ENCODE measurements at regions not wholly inside any gene's neighbourhood (a gene's known extent, or its start where the extent isn't known, plus 50 kb on each side); places are given as distances from the start of the nearest gene placed in this dataset.
"Not testable (repeated sequence)": the region's sequence is repeated elsewhere in the genome, so short reads cannot be mapped to it uniquely, and the experiment has no call there.

DNA sequence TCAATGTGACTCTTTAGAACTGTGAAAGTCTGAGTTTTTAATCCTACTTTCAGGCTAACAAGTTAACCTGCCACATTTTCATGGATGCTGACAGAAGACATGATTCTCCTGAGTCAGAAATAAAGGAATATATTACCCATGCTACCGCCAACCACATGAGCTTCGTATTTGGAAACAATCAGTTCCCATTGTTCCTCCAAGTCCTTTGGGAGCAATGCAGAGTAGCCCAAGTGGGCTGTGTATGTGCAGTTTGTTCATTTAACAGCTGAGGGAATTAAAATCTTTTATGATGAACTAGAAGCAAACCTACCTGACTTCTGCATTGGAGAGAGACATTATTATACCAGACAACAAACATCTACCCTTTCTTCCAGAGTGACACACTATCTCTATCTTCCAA is 169.3 kb upstream of the BET1 start:
- no peak for DNase-seq (ENCODE audit: low read depth in 3 of 3, low spot score in 1 of 3)

DNA sequence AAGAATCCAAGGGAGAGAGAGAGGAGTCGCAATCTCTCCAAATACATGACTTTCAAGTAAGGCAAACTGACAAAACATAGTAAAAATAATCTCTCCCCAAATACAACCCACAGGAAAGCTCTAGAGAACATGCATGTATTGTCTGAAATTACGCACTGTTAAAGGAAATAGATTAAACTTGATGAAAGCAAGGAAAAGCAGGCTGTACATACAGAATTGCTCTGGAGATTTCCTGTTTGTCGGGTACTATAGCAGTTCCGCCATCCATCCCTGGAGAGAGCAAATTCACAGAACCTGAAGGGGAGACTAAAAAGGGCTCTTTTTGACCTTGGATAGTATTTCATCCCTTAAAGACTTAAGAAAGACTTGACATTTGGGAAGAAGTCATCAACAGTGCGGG is 170.2 kb upstream of the BET1 start:
- no peak for DNase-seq (ENCODE audit: low read depth in 3 of 3, low spot score in 1 of 3)

DNA sequence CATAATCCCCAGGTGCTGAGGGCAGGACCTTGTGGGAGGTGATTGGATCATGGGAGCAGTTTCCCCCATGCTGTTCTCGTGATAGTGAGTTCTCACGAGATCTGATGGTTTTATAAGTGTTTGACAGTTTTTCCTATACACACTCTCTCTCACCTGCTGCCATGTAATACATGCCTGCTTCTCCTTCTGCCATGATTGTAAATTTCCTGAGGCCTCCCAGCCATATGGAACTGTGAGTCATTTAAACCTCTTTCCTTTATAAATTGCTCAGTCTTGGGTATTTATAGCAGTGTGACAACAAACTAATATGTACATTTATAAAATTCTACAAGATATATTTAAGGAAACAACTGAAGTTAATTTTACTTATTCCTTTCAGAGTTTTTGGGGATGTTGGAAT is 170.8 kb upstream of the BET1 start:
- no peak for DNase-seq (ENCODE audit: low read depth in 3 of 3, low spot score in 1 of 3)

DNA sequence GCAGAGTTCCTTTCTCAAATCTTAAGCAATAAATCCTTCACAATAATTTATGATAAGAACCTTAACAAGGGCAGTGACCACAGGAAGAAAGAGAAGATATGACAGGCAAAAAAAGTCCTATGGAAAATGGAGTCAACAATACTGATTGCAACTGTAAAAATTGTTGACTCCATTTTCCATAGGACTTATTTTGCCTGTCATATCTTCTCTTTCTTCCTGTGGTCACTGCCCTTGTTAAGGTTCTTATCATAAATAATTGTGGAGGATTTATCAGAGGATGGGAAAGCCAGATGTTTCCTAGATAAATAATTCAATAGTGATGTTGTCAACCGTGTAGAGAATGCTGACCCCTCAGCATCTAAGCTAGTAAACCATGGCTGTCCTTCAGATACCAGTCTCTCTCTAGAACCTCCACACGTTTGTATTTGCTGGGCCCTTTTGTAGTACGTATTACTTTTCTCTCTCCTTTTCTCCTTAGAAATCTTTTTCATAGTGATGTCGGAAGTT is 172.6 kb upstream of the BET1 start:
- no peak for DNase-seq (ENCODE audit: low read depth in 3 of 3, low spot score in 1 of 3)

DNA sequence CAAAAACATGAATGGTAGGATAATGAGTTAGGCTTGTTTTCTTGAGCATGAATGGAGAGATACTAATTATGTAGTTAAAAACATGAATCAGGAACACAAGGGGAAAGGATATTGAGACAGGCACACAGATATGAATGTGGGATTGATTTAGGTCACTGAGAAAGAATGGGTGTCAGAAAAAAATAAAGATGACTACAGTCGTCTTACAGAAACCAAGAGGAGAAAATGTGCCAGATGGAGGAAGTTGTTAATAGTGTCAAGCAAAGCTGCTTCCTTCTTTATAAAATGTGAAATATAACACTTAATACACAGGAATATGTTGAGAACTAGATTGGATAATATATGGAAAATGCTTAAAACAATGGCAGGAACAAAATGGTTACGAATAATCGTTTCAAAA is 173.3 kb upstream of the BET1 start:
- DNase-seq (ENCODE audit: low read depth in 3 of 3, low spot score in 1 of 3) = no peak

DNA sequence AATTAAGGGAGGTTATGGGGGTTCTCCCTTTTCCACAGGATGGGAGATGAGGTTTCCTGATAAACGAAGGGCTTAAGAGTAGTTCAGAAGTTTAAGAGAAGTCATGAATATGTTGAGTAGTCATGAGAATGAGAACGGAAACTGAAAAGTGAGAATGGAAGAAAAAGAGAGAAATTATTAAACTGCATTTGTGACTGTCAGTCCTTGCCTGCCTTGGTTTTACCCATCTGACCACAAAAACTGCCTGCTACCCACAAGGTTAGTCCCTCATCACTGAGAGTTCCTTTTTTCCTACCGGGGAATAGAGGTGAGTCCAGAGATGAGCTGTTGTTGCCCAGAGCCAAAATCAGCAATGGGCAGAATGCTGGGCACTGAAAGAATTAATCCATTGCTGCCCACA is 174.1 kb upstream of the BET1 start:
- no peak for DNase-seq (ENCODE audit: low read depth in 3 of 3, low spot score in 1 of 3)

DNA sequence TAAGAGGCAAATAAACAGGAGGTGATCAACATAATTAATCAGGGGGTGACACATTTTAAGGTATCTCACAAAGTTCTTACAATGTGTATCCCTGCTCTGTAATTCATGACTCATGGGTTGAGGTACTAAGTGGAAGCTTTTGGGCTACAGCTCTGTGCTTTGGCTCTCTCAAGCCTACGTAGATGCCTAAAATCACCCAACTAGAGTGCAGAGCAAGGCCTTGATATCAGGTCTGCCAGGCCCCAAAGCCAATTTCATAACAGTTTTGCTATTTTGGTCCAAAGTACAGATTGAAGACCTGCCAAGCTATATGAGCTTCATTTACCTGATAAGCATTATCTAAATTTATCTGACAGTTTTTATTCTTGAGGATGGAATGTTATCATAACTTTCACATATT is 175.3 kb upstream of the BET1 start:
- DNase-seq (ENCODE audit: low read depth in 3 of 3, low spot score in 1 of 3) = no peak

DNA sequence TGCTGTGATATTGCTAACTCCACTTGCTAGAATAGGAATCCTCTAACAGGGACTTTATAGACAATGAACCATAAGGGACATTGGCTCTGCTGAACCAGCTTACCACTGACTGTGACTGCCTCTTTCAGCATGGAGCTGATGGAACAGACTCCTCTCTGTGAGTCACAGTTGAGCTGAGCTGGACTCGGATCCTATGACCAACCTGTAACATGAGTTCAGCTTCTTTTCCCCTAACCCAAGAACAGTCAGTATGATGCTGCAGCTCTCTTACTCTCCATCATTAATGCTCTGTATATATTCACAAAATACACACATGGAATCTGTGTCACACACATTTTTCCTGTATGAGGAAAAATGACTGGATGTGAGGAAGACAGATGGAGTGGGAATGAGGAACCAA is 177.9 kb upstream of the BET1 start:
- no peak for DNase-seq (ENCODE audit: low read depth in 3 of 3, low spot score in 1 of 3)

DNA sequence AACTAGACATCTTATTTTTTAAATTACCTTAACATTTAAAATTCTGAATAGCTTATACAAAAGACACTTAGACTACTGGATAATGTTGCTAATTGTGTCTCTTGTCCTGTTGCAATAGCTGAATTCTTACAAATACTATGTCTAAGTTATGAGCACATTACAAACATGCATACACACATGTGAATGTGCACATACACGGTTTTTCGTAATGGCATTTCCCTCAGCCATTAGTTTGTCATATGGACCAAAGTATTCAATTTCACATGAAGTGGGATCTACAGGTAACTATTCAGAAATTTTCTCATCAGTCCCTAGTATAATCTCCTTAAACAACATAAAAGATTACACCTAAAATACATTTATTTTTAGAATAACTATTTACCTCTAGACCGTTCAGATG is 178.6 kb upstream of the BET1 start:
- no peak for DNase-seq (ENCODE audit: low read depth in 3 of 3, low spot score in 1 of 3)

DNA sequence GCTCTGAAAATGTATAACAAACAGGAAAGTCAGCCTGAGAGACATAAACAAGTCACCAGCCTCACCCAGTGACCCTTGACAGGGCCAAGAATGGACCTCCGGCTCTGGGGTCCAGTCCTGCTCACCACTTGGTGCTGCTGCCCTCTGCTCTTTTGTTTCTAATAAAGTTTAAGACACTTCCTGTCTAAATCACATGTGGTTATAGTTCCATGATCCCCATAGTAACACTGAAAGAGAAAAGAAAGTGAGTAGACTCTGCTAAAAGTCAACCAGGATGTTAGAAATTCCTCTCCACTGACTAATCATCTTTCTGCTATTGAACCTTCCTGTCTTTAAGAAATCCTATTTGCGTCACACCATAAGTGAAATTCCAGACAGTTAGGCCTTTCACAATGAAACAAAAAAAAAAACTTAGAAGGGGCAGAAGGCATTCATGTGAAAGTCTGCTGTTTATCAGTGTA is 179.2 kb upstream of the BET1 start:
- no peak for DNase-seq (ENCODE audit: low read depth in 3 of 3, low spot score in 1 of 3)

DNA sequence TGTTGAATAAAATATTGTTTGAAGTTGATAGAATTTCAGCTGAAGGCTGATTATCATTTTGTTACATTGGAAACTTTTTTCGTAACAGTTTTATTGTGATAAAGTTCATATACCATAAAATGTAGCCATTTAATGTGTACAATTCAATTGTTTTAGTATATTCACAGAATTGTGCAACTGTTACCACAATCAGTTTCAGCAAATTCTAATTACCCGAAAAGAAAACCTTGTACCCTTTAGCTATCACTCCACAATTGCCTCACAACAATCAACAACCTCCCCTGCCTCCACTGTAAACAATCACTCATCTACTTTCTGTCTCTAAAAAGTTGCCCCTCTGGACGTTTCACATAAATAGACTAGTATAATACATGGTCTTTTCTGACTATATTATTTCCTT is 179.7 kb upstream of the BET1 start:
- DNase-seq (ENCODE audit: low read depth in 3 of 3, low spot score in 1 of 3) = no peak

DNA sequence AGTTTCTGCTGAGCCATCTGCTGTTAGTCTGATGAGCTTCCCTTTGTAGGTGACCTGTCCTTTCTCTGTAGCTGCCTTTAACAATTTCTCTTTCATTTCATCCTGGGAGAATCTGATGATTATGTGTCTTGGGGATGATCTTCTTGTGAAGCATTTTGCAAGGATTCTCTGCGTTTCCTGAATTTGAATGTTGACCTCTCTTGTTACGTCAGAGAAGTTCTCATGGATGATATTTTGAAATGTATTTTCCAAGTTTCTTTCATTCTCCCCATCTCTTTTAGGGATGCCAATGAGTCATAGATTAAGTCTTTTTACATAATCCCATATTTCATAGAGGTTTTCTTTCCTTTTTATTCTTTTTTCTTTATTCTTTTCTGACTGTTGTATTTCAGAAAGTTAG is 184.2 kb upstream of the BET1 start:
- no peak for DNase-seq (ENCODE audit: low read depth in 3 of 3, low spot score in 1 of 3)

DNA sequence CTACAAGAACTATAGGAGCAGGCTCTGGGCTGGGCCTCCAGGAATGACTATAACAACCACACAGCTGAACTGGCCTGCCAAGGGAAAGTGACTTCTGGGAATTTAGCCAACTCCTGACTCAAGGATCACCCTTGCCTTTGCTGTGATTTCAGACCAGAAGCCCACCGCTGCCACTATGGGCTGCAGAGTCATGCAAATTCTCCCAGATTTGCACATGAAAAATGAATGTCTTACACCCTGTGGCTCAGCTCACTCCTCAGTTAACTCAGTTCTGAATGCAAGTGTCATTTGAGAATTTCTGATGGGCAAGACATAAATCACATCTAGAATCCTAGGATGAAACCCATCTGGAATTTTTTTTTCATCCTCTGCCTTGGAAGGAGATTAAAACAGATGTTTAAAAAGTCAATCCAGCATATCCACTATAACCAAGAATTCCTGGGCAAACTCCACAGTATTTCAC is 186.5 kb upstream of the BET1 start:
- DNase-seq (ENCODE audit: low read depth in 3 of 3, low spot score in 1 of 3) = no peak

DNA sequence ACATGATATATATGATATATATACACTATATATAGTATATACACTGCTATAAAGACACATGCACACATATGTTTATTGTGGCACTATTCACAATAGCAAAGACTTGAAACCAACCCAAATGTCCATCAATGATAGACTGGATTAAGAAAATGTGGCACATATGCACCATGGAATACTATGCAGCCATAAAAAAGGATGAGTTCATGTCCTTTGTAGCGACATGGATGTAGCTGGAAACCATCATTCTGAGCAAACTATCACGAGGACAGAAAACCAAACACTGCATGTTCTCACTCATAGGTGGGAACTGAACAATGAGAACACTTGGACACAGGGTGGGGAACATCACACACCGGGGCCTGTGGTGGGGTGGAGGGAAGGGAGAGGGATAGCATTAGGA is 190.3 kb upstream of the BET1 start:
- not testable (repeated sequence) for DNase-seq (ENCODE audit: low read depth in 3 of 3, low spot score in 1 of 3)

DNA sequence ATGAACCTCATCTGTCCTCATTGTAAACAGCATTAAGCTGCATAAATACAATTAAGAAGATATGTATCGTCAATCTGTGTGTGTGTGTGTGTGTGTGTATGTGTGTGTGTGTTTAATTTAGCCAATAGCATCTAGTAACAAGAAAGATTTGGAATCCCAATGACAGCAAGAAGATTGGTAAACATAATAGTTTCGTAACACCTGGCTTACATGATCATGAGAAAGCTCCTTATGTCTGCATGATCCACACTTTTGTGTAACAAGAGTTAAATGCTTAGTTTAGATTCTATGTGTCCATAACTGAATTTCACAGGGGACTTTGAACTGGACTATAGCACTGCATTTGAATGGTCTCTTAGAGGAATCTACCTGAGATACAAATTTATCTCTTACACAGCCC is 191.0 kb upstream of the BET1 start:
- no peak for DNase-seq (ENCODE audit: low read depth in 3 of 3, low spot score in 1 of 3)

DNA sequence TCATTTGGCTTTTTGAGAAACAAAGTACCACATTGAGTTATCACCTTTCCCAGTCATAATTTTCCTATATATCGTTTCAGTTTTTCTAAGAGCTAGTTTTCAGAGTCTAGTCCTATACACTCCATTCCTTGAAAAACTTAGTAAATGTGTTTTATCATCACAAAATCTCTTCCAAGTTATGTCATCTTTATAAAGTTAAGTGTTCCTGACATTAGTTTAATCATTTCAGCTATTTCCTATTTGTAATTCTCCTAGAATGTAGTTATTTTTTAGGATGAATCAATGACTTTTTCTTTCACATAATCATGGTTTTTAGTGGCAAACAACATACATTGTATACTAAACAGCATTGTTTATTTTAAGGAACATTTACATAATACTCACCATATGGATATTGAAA is 191.7 kb upstream of the BET1 start:
- DNase-seq (ENCODE audit: low read depth in 3 of 3, low spot score in 1 of 3) = no peak

DNA sequence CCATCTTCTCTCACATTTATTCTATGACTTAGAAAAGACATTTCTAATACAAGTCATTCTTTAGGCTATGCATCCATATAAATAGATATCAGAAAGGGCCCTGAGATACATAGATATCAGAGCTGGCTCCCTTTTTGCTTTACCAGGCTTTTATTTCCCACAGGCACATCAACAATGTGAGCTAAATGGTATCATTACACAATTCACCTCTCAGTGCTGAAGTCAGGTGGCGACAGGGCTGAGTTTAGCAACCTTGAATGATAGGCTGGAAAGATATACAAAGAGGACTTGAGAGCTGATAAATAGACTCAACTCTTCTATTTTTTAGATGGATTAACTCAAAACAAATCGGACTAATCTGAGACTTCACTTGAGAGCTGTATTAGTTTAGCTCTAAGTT is 189.2 kb upstream of the COL1A2 start:
- no peak for DNase-seq (ENCODE audit: low read depth in 3 of 3, low spot score in 1 of 3)

DNA sequence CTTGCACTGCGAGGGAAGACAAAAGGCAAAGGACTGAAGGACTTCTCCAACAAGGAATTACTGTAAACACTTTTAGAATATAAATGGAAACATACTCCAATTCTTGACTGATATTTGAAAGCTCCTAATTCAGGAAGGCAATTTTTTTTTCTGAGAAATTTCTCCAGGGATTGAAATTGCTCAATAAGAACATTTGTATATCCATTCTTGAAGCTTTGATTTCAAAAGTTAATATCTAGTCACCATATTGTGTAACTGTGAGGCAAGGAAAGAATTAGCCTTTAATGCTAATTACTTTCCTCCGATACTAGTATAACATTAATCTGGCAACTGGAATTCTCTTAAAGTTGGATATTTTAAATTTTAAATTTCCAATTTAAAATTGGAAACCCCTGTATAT is 188.4 kb upstream of the COL1A2 start:
- DNase-seq (ENCODE audit: low read depth in 3 of 3, low spot score in 1 of 3) = no peak

DNA sequence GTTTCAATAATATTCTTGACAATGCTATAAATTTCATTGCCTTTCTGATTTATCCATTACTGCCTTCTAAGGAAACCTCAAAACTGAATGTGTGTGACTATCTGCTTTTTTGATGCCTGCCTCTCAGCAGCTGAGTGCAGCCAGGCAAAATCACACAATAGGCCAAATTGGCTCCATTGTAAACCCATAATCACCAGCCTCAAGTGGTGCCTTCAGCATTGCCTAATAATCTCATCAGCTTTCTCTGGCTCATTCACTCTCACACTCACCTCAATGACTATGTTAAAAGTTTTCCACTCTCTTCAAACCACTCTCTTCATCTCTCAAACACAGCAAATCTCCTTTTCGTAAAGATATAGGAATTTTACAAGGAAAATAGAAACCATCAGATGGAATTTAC is 182.5 kb upstream of the COL1A2 start:
- DNase-seq (ENCODE audit: low read depth in 3 of 3, low spot score in 1 of 3) = no peak

DNA sequence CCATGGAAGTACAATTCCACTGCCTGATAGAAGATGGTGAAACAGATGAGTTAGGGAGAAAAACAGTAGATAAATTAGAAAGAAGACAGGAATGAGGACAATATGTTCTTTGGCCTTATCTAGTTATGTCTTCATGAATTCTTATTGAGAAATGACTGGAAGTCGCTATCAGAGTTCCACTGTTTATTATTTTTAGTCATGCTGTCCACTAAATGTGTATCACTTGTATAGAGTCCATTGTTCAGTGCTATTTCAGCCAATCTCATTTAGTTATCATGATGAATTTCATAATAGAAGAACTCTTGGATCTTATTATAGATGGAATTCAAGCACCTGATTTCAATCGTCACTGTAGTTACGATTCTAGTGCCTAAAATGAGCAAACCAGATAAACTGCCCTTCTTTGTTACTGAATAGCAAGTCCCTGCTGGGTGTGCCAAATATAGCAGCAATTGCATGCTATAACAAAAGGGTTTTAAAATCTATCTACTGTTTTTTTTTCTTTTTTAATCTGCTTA is 177.7 kb upstream of the COL1A2 start:
- no peak for DNase-seq (ENCODE audit: low read depth in 3 of 3, low spot score in 1 of 3)

DNA sequence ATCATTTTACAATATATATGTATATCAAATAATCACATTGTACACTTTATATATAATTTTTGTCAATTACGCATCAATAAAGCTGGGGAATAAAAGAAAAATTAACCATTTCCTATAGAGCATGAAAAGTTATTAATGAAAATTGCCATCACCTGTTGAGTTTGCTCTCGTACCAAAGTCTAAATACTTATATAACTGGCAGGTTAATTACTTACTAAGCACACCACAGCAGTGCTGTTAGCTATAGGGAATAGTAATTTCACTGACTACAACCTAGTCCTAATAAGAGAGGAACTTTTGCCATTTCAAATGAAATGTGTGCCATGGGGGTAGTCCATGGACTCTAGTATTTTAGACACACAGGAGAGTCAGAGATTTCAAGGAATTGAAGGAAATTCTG is 176.9 kb upstream of the COL1A2 start:
- DNase-seq (ENCODE audit: low read depth in 3 of 3, low spot score in 1 of 3) = no peak

DNA sequence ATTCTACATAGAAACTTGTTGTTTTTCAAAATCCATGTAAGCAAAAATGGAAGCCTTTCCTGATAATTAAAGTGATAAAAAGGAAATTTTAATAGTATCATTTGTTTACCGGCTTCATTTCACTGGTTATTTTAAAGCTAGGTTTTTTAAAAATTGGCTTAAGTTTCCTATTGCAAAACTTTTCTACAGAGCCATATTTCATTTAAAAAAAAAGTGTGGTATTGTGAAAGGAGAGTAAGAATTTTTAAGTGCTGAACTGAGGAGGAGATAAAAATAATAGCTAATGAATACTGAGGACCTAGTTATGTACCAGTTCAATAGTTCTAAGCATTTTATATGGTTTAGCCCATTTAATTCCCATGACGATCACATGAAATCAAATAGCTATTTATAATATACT is 172.2 kb upstream of the COL1A2 start:
- no peak for DNase-seq (ENCODE audit: low read depth in 3 of 3, low spot score in 1 of 3)

DNA sequence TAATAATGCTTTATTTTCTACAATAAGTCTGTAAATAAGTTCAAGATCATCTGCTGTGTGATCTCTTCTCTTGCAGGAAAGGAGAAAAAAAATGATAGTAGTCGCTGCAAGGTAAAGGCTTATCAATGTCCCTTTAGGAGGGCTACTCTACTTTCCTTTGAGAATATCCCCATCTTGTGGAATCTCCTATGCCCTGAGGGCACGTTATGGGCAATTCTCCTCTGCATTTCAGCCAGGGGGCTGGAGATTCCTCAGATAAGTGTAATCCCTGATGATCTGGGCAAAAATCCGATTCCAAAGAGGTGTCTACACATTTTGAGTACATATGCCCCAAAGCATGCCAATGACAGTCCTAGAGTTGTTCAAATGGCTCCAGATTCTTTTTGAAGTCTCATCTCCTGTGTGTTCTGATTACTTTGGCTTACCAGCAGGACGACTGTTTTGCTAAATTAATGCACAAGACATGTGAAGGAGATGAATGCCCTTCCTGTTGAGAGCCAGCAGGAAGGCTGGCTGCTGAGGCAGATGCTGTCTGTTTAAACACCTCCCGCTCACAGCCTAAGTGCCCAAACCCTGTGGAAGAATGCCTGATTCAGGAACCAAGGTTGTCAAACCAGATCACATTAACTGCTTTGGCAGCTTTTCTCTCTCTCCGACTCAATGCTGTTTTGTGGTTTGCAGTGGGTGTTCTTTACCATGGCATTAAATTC is 171.2 kb upstream of the COL1A2 start:
- DNase-seq (ENCODE audit: low read depth in 3 of 3, low spot score in 1 of 3) = no peak
